ENCODE measurements at regions not wholly inside any gene's neighbourhood (a gene's known extent, or its start where the extent isn't known, plus 50 kb on each side); places are given as distances from the start of the nearest gene placed in this dataset.
"Not testable (repeated sequence)": the region's sequence is repeated elsewhere in the genome, so short reads cannot be mapped to it uniquely, and the experiment has no call there.

DNA sequence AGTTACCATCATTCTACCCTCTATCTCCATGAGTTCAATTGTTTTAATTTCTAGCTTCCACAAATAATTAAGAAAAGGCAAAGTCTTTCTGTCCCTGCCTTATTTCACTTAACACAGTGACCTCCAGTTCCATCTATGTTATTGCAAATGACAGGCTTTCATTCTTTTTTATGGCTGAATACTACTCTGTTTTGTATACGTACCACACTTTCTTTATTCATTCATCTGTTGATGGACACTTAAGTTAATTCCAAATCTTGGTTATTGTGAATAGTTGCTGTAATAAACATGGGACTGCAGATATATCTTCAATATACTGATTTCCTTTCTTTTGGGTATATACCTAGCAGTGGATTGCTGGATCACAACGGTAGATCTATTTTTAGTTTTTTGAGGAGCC, 314.1 kb downstream of the SV2B start:
- no peak for DNase-seq (ENCODE audit: low read depth in 2 of 2)

DNA sequence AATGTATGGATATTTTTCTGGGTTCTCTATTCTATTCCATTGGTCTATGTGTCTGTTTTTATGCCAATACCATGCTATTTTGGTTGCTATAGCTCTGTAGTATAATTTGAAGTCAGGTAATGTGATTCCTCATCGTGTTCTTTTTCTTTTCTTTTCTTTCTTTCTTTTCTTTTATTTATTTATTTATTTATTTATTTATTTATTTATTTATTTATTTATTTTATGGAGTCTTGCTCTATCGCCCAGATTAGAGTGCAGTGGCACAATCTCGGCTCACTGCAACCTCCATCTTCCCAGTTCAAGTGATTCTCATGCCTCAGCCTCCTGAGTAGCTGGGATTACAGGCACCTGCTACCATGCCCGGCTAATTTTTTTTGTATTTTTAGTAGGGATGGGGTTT, 315.2 kb downstream of the SV2B start:
- not testable (repeated sequence) for DNase-seq (ENCODE audit: low read depth in 2 of 2)

DNA sequence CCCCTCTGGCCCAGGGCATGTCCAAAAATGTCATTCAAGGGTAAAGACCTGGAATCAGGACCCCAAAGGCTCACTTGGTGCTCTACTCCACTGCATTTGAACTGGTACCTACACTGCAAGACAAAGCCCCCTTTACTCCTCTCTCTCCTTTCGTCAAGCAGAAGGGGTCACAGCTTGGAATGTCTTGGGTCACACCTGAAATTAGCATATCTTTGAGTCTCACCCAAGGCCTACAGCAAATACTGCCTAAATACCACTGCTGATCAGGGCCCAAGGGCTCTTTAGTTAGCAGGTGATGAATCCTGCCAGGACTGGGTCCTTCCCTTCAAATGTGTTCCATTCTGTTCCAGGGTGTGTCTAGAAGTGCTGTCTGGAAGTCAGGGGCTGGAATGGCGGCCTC, 320.6 kb downstream of the SV2B start:
- DNase-seq (ENCODE audit: low read depth in 2 of 2), result no peak

DNA sequence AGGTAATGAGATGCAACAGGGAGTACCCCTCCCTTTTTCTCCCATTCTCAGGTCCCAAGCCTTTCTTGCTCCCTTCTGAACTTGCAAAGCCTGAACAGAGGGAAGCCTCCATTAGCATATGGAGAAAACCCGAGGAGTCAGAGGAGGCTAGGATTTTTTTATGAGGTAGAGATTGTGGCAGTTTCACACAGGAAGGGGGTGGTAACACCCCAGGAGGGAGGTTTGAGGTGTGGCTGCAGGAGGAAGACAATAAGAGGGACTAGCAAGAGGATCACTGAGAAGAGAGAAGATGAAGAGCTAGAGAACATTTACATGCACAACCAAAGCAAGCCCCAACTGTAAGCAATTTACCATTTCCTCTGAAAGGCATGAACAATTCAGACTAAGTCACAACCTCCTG, 322.7 kb downstream of the SV2B start:
- no peak for DNase-seq (ENCODE audit: low read depth in 2 of 2)

DNA sequence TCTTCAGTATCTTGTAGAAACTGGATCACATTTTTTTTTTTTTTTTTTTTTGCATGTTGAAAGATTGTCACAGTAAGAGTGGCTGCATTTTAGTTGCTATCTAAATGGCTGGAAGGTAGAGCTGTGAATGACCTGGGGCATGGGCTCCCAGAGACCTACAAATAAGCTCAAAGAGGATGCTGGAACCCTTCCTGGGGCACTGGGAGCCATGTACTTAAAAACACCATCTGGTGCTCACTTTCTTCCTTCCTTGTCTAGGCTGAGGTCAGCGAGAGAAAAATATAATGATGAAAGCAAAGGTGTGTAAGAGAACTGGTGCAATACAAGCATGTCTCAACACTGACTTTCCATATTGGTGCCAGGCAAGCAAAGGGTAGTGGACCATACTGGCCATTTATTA, 323.9 kb downstream of the SV2B start:
- DNase-seq (ENCODE audit: low read depth in 2 of 2), result no peak

DNA sequence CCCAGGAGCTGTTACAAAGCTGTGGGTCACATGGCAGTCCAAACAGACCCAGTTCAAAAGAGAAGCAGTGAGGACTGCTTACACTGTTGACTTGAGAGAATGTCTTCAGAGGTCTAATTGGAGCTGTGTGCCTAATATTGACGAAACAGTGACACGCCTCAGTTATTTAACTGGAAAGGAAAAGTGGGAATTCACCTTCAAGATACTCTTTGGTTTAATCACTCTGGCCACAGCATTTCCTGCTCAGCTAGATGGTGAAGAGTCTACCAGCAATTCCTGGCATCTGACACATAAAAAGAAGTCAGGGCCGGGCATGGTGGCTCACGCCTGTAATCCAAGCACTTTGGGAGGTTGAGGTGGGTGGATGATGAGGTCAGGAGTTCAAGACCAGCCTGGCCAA, 326.4 kb downstream of the SV2B start:
- DNase-seq (ENCODE audit: low read depth in 2 of 2), result no peak

DNA sequence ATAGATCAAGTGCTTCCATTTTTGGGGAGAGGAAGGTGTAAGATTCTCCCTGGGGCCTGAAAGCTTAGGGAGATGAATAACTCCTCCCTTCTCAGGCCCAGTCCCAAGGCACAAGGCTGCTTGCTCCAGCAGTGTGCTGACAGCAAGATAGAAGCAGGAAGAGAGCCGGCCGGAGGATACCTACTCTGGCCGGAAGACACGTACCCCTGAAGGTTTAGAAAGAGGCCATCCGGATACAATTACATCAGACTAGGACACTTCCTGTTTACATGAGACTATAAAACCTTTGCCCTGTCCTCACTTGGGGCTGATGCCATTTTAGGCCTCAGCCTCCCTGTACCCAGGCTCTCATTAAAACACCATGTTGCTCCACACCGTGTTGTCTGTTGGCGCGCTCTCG, 329.9 kb downstream of the SV2B start:
- no peak for DNase-seq (ENCODE audit: low read depth in 2 of 2)

DNA sequence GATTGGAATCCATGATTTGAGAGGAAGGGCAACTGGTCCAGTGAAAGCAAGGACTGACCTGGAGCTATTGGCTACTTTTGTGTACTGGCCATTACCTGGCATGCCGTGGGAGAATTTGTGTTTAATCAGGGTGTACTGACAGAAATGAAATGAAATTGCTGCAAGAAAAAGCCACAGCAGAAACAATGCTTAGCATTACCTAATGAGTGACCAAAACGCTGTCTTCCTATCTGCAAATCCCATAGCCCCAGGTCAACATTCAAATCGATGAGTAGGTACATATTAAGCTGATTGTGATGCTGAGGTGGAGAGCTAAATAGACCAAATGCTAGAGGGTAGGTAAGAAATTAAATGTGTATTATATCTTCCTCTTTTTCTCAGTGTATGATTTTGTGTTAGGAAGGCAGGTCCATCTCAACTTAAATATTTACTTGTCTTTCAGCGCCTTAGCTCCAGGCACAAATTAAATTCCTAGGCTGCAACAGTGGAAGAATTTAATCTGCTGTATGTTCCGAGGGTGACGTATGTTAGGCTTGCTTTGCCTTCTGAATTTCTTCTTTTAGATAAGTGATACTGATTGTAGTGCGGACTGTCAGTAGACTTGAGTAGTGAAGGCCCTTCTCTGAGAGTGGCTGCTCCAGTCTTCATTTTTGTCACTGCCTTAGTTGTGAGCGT, 331.1 kb downstream of the SV2B start:
- DNase-seq (ENCODE audit: low read depth in 2 of 2), result no peak

DNA sequence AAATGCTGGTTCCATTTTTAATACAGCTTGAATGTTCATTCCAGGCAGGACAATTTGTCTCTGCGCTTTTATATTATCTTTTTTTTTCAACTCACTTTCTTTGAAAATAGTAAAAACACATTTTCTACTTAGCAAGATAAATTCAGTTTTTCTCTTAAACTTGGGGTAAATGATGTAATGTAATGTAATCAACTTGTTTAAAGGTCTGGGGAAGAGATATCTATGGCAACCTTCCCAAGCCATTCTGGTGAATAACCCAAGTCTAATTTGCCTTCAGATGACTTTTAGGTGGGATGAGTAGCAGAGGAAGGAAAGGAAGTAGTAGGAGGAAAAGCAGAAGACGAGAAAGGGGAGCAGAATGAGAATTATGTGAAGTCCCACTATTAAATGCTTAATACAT, 335.1 kb downstream of the SV2B start:
- DNase-seq (ENCODE audit: low read depth in 2 of 2), result no peak

DNA sequence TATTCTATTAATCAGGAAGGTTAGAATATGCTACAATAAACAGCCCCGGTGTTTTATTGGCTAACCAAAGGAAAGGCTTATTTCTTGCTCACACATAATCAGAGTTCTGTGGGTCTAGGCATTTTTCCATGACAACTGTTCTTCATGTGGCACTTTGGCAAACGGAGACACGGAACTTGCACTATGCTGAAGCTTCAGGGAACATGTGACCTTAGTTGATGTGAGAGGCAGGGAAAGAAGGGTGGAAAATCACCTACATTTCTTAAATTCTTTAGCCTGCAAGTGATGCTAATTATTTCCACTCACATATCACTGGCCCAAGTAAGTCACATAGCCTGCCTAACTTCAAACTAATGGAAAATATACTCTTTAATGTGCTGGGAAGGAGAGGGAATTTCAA, 344.6 kb downstream of the SV2B start:
- no peak for DNase-seq (ENCODE audit: low read depth in 2 of 2)

DNA sequence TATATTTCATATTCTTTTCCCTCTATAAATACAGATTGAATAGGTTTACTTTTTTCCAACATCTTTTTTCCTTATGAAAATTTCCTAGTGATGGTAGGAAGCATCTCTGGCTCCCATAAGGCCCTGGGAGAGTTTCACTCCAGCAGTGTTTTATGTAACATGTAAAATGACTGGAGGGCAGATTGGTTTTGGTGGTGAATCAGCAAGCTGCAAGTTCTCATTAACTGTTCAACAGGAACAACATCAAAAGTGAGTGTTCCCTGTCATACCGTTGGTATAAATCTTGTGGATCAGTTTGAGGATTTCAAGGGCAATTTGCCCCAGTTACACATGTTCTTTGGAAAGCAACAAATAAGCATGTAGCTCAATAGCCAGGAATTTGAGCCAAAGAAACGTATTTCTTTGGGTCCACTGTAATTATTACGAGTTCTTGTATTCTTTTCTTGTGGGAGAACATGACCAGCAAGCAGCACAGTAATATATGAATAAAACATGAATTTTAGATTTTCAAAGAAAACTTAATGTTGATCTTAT, 345.7 kb downstream of the SV2B start:
- no peak for DNase-seq (ENCODE audit: low read depth in 2 of 2)

DNA sequence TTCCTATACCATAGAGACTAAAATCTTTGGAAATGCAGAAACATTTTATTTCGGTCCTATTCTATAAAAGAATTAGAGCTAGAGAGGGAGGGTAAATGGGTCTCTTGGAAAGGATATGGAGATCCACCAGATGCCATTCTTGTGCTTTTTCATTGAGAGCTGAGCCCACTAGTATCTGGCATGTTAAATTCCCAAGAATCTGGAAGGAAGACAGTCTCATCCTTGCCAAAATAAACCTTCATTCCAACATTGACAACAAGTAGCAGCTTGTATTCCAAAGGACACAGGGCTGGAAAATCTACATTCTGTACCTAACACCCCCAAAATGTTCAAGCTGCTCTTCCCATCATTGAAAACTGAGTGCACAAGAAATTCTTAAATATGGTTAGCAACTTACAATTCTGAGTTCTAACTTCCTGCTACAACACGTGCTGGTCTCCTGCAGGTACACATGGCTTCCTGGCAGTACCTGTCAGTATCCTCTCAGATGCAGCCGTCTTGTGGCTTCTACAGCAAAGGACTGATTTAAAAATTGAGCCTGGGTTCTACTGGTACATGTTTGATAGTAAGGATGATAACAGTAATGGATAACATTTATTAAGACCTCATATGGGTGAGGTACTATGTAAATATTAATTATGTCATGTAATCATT, 348.1 kb downstream of the SV2B start:
- no peak for DNase-seq (ENCODE audit: low read depth in 2 of 2)

DNA sequence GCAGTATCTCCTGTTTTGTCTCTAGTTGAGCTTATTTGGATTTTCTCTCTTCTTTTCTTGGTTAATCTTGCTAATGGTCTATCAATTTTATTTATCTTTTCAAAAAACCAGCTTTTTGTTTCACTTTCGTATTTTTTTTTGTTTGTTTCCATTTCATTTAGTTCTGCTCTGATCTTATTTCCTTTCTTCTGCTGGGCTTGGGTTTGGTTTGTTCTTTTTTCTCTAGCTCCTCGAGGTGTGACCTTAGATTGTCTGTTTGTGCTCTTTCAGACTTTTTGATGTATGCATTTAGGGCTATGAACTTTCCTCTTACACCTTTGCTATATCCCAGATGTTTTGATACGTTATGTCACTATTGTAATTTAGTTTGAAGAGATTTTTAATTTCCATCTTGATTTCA, 353.3 kb downstream of the SV2B start:
- DNase-seq (ENCODE audit: low read depth in 2 of 2), result not testable (repeated sequence)

DNA sequence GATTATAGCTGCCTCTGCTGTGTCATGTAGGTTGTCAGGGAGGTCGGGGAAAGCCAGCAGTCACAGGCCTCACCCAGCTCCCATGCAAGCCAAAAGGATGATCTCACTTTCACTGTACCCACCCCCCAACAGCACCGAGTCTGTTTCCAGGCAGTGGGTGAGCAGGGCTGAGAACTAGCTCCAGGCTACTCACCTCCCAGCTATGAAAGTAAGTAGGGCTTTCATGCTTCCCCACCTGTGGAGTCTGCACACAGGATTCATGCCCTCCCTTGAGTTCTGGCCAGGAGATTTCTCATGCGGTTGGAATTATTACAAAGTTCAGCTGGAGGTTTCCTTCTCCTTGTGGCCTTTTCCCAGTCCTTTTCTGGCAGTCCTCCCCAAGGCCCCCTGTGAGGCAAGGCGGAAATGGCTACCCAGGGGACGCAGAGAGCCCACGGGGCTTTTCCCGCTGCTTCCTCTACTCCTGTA, 356.2 kb downstream of the SV2B start:
- DNase-seq (ENCODE audit: low read depth in 2 of 2), result no peak

DNA sequence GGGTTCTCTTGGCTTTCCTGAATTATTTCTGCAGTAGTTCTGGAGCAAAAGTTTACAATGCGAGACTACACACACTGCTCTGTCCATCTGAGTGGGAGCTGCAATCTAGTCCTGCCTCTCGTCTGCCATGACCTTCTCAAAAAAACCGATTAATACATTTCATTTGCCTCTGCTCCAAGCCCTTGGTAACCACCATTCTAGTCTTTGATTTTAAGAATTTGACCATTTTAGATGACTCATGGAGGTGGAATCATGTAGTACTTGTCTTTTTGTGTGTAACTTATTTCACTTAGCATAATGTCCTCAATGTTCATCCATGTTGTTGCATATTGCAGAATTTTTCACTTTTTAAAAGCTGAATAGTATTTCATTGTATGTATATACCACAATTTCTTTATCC, 356.9 kb downstream of the SV2B start:
- no peak for DNase-seq (ENCODE audit: low read depth in 2 of 2)

DNA sequence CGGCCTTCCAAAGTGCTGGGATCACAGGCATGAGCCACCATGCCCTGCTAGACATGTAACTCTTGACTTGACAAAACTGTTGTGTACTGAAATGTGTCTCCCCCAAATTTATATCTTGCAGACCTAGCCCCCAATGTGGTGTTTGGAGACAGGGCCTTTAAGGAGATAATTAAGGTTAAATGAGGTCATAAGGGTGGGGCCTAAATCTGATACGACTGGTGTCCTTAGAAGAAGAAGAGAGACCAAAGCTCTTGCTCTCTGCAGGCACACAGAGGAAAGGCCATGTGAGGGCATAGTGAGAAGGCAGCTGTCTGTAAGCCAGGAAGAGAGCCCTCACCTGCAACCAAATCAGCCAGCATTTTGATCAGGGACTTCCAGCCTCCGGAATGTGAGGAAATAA, 361.3 kb downstream of the SV2B start:
- DNase-seq (ENCODE audit: low read depth in 2 of 2), result no peak

DNA sequence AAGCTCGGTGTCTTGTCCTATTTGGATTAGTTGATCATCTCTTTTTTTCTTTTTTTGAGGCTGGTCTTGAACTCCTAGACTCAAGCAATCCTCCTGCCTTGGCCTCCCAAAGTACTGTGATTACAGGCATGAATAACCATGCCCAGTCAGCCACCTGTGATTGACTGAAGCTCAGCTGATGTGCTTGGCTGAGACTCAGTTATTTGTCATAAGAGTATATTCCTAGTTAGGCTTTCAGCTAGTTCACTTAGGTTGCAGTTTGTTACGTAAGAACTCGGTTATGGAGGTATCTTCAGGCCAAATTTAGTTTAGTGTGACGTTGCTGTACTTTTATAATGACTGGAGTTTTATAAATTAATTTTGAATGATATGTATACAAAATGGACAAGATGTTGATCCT, 365.0 kb downstream of the SV2B start:
- no peak for DNase-seq (ENCODE audit: low read depth in 2 of 2)

DNA sequence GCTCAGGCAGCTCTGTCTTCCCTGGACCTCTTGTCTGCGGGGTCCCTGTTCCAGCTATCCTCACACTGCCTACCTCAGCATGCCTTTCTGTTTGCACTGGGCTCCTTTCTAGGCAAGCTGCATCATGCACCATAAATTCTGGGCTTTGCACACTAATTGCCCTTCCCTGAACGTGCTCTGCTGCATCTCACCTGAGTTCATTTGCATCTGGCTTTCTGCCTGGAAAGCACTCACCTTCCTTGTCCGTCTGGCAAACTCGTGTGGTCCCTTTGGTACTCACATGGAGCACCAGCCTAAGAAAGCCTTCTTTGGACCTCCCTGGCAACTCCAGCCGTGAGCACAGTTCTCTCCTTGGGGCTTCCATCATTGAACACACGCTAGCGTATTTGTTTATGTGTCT, 365.6 kb downstream of the SV2B start:
- no peak for DNase-seq (ENCODE audit: low read depth in 2 of 2)

DNA sequence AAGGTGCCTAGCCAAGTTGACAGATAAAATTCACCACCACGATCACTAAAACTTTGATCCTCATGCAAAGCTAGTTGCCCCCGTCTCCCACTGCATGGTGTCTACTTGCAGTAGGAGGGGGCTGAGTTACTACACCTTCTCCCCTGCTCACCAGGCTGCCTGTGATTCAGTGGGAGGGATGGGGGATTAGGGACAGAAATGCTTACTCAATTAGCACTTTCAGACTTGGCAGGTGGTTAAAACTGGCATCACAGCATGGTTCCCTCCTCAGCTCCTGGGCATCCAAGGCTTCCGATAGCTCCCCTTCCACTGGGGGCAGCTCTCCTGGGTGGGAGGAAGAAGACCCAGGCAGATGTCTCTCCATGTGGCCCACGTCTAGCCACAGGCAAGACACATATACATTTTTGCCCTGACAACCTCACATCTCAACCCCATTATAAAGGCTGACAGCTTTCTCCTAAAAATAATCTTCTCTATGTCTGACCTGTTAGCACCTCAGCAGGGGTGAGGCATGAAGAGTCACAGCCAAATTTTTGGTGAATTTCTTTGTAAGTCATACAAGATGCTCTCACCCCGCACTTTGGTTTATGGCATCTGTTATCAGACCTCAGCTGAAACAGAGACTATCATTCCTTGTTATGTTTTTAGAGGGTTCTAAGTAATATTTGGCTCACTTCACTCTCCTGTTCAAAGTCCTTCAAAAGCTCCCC, 369.0 kb downstream of the SV2B start:
- no peak for DNase-seq (ENCODE audit: low read depth in 2 of 2)

DNA sequence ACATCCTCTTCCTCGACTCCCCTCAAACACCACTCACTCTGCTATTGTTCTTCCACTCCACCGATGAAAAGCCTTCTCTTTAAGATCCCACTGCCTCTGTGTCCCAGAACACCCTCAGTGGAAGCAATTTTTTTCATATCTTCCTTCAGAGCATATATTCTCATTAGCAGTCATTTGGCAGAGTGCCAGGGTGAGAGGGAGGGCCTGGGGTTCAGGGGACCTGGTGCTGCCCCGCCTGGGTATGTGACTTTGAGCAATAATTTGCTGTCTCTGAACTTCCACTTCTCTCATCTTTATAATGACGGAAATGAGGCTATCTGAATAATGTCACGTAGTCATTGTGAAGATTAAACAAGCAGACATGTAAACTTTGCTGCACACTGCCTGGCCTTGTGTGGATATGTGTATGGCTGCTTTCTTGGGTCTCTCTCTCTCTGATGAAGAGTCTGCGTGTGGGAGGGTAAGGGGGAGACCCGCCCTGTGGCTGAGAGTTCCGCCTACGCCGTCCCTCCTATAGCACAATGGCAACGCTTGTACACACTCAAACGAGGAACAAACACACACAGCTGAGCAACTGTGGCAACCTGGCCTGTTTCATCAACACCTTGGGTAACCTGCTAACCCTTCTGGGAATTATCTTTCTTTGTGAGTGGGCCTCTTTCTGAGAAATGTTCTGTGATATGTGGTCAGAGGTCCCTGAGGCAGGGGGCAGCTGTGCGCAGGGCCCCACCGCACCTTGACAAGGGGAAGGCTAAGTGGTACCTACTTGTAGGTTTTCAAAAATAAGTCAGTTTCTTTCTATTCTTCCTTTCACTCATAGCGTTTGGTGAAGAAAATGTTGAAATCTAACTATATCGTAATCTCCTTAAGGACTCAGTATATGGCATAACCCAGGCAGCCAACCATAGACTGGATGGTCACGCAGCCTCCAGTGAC, 369.8 kb downstream of the SV2B start:
- DNase-seq (ENCODE audit: low read depth in 2 of 2), result peak; percentile 43 to 76

DNA sequence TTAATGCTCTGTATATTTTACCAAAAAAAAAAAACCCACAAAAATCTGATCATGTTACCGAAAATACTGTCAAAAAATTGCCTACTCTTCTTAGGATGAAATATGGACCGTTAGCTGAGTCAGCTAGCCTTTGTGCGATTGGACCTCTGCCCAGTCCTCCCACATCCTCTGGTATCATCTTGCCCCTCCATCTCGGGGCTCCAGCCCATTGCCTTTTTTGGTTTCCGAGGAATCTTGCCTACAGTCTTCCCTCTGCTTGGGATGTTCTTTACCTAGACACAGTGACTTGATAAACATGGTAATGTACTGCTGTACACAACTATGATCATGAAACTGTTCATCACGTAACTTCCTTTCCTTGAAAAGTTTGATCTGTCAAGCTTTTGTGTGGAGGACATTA, 371.4 kb downstream of the SV2B start:
- no peak for DNase-seq (ENCODE audit: low read depth in 2 of 2)

DNA sequence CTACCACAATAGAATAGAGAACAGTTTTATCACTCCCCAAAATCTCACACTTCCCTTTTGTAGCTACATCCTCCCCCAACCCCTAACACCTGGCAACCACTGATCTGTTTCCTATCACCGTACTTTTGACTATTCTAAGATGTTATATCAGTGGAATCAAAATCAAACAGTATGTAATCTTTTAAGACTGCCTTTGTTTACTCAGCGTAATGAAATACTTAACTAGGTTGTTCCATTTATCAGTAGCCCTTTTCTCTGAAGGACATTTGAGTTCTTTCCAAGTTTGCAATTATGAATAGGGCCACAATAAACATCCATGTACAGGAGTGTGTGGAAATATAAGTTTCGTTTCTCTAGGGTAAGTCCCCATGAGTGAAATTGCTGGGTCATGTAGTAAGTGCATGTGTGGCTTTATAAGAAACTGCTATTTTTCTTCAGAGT, 372.3 kb downstream of the SV2B start:
- DNase-seq (ENCODE audit: low read depth in 2 of 2), result peak in 1 of 2 donors; percentile 18
